ENCODE measurements at regions not wholly inside any gene's neighbourhood (a gene's known extent, or its start where the extent isn't known, plus 50 kb on each side); places are given as distances from the start of the nearest gene placed in this dataset.

- H3K9me3 ChIP-seq (ENCODE audit: control insufficient read depth, insufficient read depth, low read depth, low read length) = no peaks in the 10 kb centered on the region
- no peak overlapping the region for H3K4me2 ChIP-seq (ENCODE audit: extremely low read depth, insufficient read depth, low read length)
- H3K79me2 ChIP-seq (ENCODE audit: control insufficient read depth, insufficient read depth, low read length) = no peaks in the 10 kb centered on the region
- no peak overlapping the region for H3K4me3 ChIP-seq (replicated peaks in 1 of 4; ENCODE audit: control extremely low read depth in 1 of 4, insufficient read depth in 1 of 4, low read depth in 3 of 4, low read length in 4 of 4)
- H2AFZ ChIP-seq (ENCODE audit: low read length) = no peak overlapping the region
- no peaks in the 10 kb centered on the region for H3K36me3 ChIP-seq (ENCODE audit: control insufficient read depth, insufficient read depth, low read length)
- no peaks in the 10 kb centered on the region for H3K27me3 ChIP-seq (ENCODE audit: control insufficient read depth, insufficient read depth, low read length)
- H4K20me1 ChIP-seq (ENCODE audit: control insufficient read depth, extremely low read depth, insufficient read depth, low read length) = no peaks in the 10 kb centered on the region
- no peak for DNase-seq (ENCODE audit: low read depth in 2 of 2)
- H3K4me1 ChIP-seq (ENCODE audit: control insufficient read depth, extremely low read depth, insufficient read depth, low read length) = no peaks in the 10 kb centered on the region
- TF ChIP-seq EZH2 (IDR thresholded peaks at IDR 0.05; ENCODE audit: low read length, missing control alignments) (no peak), CTCF (conservative IDR thresholded peaks at IDR 0.05 in 1 of 2, IDR thresholded peaks at IDR 0.05 in 1 of 2; ENCODE audit: low read depth in 1 of 2, low read length in 2 of 2) (no peak)
- H3K27ac ChIP-seq (ENCODE audit: insufficient read depth, low read length) = no peak overlapping the region
- H3K9ac ChIP-seq (ENCODE audit: insufficient read depth, low read length) = no peak overlapping the region
Observed at GRCh38 chr2:129781749-129782632, 197.5 kb upstream of the RAB6C start.

GRCh38 chr2:129782633-129782990 lies 196.9 kb upstream of the RAB6C start:
- H4K20me1 ChIP-seq (ENCODE audit: control insufficient read depth, extremely low read depth, insufficient read depth, low read length) = no peaks in the 10 kb centered on the region
- H3K4me1 ChIP-seq (ENCODE audit: control insufficient read depth, extremely low read depth, insufficient read depth, low read length) = no peaks in the 10 kb centered on the region
- no peaks in the 10 kb centered on the region for H3K27me3 ChIP-seq (ENCODE audit: control insufficient read depth, insufficient read depth, low read length)
- H3K9me3 ChIP-seq (ENCODE audit: control insufficient read depth, insufficient read depth, low read depth, low read length) = no peaks in the 10 kb centered on the region
- no peak overlapping the region for H3K4me2 ChIP-seq (ENCODE audit: extremely low read depth, insufficient read depth, low read length)
- H3K36me3 ChIP-seq (ENCODE audit: control insufficient read depth, insufficient read depth, low read length) = no peaks in the 10 kb centered on the region
- no peaks in the 10 kb centered on the region for H3K79me2 ChIP-seq (ENCODE audit: control insufficient read depth, insufficient read depth, low read length)
- no peak overlapping the region for H2AFZ ChIP-seq (ENCODE audit: low read length)
- no peak overlapping the region for H3K27ac ChIP-seq (ENCODE audit: insufficient read depth, low read length)
- DNase-seq (ENCODE audit: low read depth in 2 of 2) = no peak
- H3K4me3 ChIP-seq (replicated peaks in 1 of 4; ENCODE audit: control extremely low read depth in 1 of 4, insufficient read depth in 1 of 4, low read depth in 3 of 4, low read length in 4 of 4) = no peak overlapping the region
- no peak overlapping the region for H3K9ac ChIP-seq (ENCODE audit: insufficient read depth, low read length)
- no peak for TF ChIP-seq CTCF (conservative IDR thresholded peaks at IDR 0.05 in 1 of 2, IDR thresholded peaks at IDR 0.05 in 1 of 2; ENCODE audit: low read depth in 1 of 2, low read length in 2 of 2)
- TF ChIP-seq EZH2 (IDR thresholded peaks at IDR 0.05; ENCODE audit: low read length, missing control alignments) = no peak

- Histone ChIP-seq H3K9ac (ENCODE audit: insufficient read depth, low read length) (no peak overlapping the region), H3K79me2 (ENCODE audit: control insufficient read depth, insufficient read depth, low read length) (no peaks in the 10 kb centered on the region), H3K4me3 (replicated peaks in 1 of 4; ENCODE audit: control extremely low read depth in 1 of 4, insufficient read depth in 1 of 4, low read depth in 3 of 4, low read length in 4 of 4) (no peak overlapping the region), H3K27ac (ENCODE audit: insufficient read depth, low read length) (no peak overlapping the region), H3K27me3 (ENCODE audit: control insufficient read depth, insufficient read depth, low read length) (no peaks in the 10 kb centered on the region), H3K4me2 (ENCODE audit: extremely low read depth, insufficient read depth, low read length) (no peak overlapping the region), H3K9me3 (ENCODE audit: control insufficient read depth, insufficient read depth, low read depth, low read length) (no peaks in the 10 kb centered on the region), H3K4me1 (ENCODE audit: control insufficient read depth, extremely low read depth, insufficient read depth, low read length) (no peaks in the 10 kb centered on the region), H4K20me1 (ENCODE audit: control insufficient read depth, extremely low read depth, insufficient read depth, low read length) (no peaks in the 10 kb centered on the region), H2AFZ (ENCODE audit: low read length) (no peak overlapping the region), H3K36me3 (ENCODE audit: control insufficient read depth, insufficient read depth, low read length) (no peaks in the 10 kb centered on the region)
- DNase-seq (ENCODE audit: low read depth in 2 of 2) = no peak
- no peak for TF ChIP-seq EZH2 (IDR thresholded peaks at IDR 0.05; ENCODE audit: low read length, missing control alignments)
- TF ChIP-seq CTCF (conservative IDR thresholded peaks at IDR 0.05 in 1 of 2, IDR thresholded peaks at IDR 0.05 in 1 of 2; ENCODE audit: low read depth in 1 of 2, low read length in 2 of 2) = no peak
Observed at GRCh38 chr2:129784486-129784885, 195.0 kb upstream of the RAB6C start.
